ENCODE measurements at regions not wholly inside any gene's neighbourhood (a gene's known extent, or its start where the extent isn't known, plus 50 kb on each side); places are given as distances from the start of the nearest gene placed in this dataset.

DNA sequence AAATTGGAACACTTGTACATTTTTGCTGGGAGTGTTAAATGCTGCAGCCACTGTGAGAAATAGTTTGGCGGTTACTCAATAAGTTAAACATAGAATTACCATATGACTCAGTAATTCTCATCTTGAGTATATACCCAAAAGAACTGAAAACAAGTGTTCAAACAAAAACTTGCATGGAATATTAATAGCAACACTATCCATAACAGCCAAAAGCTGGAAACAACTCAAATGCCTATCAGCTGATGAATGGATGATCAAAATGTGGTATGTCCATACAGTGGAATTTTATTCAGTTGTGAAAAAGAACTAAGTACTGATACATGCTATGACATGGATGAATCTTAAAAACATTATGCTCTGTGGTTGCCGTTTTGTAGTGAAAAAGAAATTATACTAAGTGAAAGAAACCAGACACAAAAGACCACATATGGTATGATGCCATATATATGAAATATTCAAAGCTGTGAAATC, 63.0 kb upstream of the SP4 start:
- TF ChIP-seq, protein P1, sequence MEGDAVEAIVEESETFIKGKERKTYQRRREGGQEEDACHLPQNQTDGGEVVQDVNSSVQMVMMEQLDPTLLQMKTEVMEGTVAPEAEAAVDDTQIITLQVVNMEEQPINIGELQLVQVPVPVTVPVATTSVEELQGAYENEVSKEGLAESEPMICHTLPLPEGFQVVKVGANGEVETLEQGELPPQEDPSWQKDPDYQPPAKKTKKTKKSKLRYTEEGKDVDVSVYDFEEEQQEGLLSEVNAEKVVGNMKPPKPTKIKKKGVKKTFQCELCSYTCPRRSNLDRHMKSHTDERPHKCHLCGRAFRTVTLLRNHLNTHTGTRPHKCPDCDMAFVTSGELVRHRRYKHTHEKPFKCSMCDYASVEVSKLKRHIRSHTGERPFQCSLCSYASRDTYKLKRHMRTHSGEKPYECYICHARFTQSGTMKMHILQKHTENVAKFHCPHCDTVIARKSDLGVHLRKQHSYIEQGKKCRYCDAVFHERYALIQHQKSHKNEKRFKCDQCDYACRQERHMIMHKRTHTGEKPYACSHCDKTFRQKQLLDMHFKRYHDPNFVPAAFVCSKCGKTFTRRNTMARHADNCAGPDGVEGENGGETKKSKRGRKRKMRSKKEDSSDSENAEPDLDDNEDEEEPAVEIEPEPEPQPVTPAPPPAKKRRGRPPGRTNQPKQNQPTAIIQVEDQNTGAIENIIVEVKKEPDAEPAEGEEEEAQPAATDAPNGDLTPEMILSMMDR (IDR thresholded peaks at IDR 0.05), result no peak
- TF ChIP-seq ZFX (IDR thresholded peaks at IDR 0.05; ENCODE audit: borderline replicate concordance), result no peak
